Right atrium auricular region (tissue), 2 donors: ENCODE measurements at regions not wholly inside any gene's neighbourhood (a gene's known extent, or its start where the extent isn't known, plus 50 kb on each side); places are given as distances from the start of the nearest gene placed in this dataset.

Experiments
- DNase-seq: peaks from one replicate; pipeline ENCODE4 v3.0.0-alpha.2; 2019; ENCODE audit warnings: low spot score
- H3K27ac ChIP-seq, 2 donors: fragments of 200-600 bp; sonication (generic); 1 replicate in 1 of 2; 2 replicates in 1 of 2; pipeline ENCODE4 v1.5.1; 2016 to 2019
- H3K27me3 ChIP-seq, 2 donors: fragments of 200-600 bp; sonication (generic); one replicate each; pipeline versions ENCODE4 v1.5.1 to v1.6.0; 2017 to 2019
- H3K36me3 ChIP-seq: fragments of 200-600 bp; sonication (generic); one replicate; pipeline ENCODE4 v1.5.1; 2016
- H3K4me1 ChIP-seq, 2 donors: fragments of 200-600 bp; sonication (generic); one replicate each; pipeline versions ENCODE4 v1.5.1 to v1.6.0; 2017 to 2019
- H3K4me3 ChIP-seq, 2 donors: fragments of 200-600 bp; sonication (generic); 1 replicate in 1 of 2; 2 replicates in 1 of 2; pipeline ENCODE4 v1.5.1; 2017 to 2019; ENCODE audit warnings: mild to moderate bottlenecking in 1 of 2, moderate library complexity in 1 of 2
- H3K9me3 ChIP-seq, 2 donors: fragments of 200-600 bp; sonication (generic); one replicate each; pipeline ENCODE4 v1.5.1; 2019
- CTCF ChIP-seq, 2 donors: fragments of 200-600 bp; sonication (generic); IDR thresholded peaks; one replicate each; pipeline ENCODE4 v1.5.1; 2019; ENCODE audit warnings: antibody characterized with exemption in 2 of 2

GRCh38 chr14:43056106-43056505 lies 1449.4 kb downstream of the LRFN5 start:
- no peak for DNase-seq
- Histone ChIP-seq H3K4me1 (no peaks in the 10 kb centered on the region), H3K27me3 (no peaks in the 10 kb centered on the region), H3K36me3 (no peaks in the 10 kb centered on the region), H3K27ac (no peak overlapping the region), H3K9me3 (no peaks in the 10 kb centered on the region), H3K4me3 (no peak overlapping the region)
- no peak for TF ChIP-seq CTCF (IDR thresholded peaks at IDR 0.05)

DNA sequence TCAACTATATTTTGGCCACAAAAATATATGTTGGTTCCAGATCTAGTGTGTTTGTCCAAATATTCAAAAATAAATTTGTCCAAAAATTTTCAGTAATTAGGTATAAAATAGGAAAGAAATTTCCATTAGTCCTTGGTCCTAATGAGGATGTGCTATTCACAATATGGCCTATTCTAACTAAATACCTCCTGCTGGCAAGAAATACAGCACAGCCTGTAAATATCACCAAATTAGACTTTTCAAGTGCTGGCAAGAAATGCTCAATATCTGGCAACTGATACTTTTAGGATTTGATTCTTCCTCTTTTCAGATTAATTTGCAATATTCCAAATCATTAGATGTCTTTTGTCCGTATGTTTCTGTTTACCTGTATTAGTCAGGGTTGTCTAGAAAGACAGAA lies 1446.2 kb downstream of the LRFN5 start:
- Histone ChIP-seq H3K36me3 (no peaks in the 10 kb centered on the region), H3K27me3 (no peaks in the 10 kb centered on the region), H3K27ac (no peak overlapping the region), H3K4me1 (no peaks in the 10 kb centered on the region), H3K9me3 (no peaks in the 10 kb centered on the region), H3K4me3 (no peak overlapping the region)
- no peak for TF ChIP-seq CTCF (IDR thresholded peaks at IDR 0.05)
- no peak for DNase-seq

GRCh38 chr14:43043850-43044249 lies 1437.2 kb downstream of the LRFN5 start:
- no peak overlapping the region for H3K4me3 ChIP-seq

DNA sequence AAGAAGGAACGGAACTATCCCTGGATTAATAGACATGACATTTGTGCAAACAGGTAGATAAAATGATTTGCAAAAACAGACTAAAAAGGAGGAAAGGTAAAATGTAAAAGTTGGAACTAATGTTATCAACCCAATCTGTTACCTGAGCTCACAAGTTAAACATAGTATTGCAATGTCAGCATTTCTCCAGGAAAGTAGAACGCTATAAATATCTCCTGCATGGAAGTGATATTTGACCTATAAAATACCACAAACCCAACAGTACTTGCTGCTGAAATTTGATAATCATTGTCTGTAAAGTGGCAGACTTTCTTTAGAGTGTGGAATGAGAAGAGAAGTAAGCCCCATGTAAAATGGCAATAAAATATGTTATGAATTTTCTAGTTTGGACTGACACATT lies 1435.7 kb downstream of the LRFN5 start:
- H3K4me1 ChIP-seq = no peaks in the 10 kb centered on the region
- no peak overlapping the region for H3K27ac ChIP-seq
- H3K9me3 ChIP-seq = no peaks in the 10 kb centered on the region
- no peak for DNase-seq
- H3K4me3 ChIP-seq = no peak overlapping the region
- no peaks in the 10 kb centered on the region for H3K27me3 ChIP-seq
- no peaks in the 10 kb centered on the region for H3K36me3 ChIP-seq
- no peak for TF ChIP-seq CTCF (IDR thresholded peaks at IDR 0.05)

More at GRCh38 chr14:43043850-43044249, 1437.2 kb downstream of the LRFN5 start:
- TF ChIP-seq CTCF (IDR thresholded peaks at IDR 0.05) = no peak
- no peaks in the 10 kb centered on the region for H3K4me1 ChIP-seq
- H3K27ac ChIP-seq = no peak overlapping the region
- DNase-seq = no peak
- H3K9me3 ChIP-seq = no peaks in the 10 kb centered on the region
- no peaks in the 10 kb centered on the region for H3K36me3 ChIP-seq
- H3K27me3 ChIP-seq = no peaks in the 10 kb centered on the region

- DNase-seq = no peak
- TF ChIP-seq CTCF (IDR thresholded peaks at IDR 0.05) = no peak
- Histone ChIP-seq H3K36me3 (no peaks in the 10 kb centered on the region), H3K4me3 (no peak overlapping the region), H3K9me3 (no peaks in the 10 kb centered on the region), H3K4me1 (no peaks in the 10 kb centered on the region), H3K27me3 (no peaks in the 10 kb centered on the region), H3K27ac (no peak overlapping the region)
Observed at GRCh38 chr14:43041976-43042375, 1435.3 kb downstream of the LRFN5 start.

- TF ChIP-seq CTCF (IDR thresholded peaks at IDR 0.05) = no peak
- Histone ChIP-seq H3K36me3 (no peaks in the 10 kb centered on the region), H3K27ac (no peak overlapping the region), H3K4me3 (no peak overlapping the region), H3K4me1 (no peaks in the 10 kb centered on the region), H3K27me3 (no peaks in the 10 kb centered on the region), H3K9me3 (no peaks in the 10 kb centered on the region)
- DNase-seq = no peak
Observed at GRCh38 chr14:43041207-43041606, 1434.5 kb downstream of the LRFN5 start.
